Inferior parietal cortex (tissue), 1 donor: ENCODE measurements at regions not wholly inside any gene's neighbourhood (a gene's known extent, or its start where the extent isn't known, plus 50 kb on each side); places are given as distances from the start of the nearest gene placed in this dataset.

Source experiments
- DNase-seq: peaks from one replicate; pipeline ENCODE4 v3.0.0-alpha.2; 2016; ENCODE audit errors: extremely low spot score

DNA sequence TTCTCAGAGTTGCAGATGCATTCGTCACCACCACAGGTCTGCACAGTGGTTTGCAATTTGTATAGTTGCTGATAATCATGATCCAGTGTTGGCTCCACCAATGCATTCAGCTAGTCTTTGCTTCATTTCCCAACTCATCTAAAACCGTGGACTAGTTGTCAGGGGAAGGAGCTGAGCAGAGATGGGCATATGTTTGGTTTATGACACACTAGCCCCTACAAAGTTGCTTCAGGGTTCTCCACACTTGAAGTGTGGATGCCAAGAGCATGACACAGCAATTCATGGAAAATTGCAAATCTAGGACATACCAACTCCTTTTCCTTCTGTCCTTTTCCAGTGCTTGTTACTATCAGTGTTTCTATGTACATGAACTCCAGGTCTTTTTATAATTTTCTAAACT is 168.0 kb downstream of the TNFSF13B start:
- no peak for DNase-seq

DNA sequence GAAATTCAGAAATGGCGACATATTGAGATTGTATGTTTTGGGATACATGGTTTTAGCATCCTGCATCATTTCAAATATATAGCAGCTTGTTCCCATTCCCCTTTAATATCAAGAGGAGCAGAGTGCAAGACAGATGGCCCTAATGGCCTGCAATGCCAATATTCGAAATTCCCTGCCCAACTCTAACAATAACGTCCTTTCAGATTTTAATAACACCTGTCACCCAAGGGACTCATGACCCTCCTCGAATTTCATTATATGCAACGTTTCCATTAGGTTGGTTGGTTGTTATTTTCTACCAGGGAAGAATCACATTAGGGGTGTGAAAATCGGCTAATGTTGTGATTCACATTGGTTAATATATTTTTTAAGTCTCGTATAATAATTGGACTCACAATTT is 170.0 kb downstream of the TNFSF13B start:
- DNase-seq: no peak

DNA sequence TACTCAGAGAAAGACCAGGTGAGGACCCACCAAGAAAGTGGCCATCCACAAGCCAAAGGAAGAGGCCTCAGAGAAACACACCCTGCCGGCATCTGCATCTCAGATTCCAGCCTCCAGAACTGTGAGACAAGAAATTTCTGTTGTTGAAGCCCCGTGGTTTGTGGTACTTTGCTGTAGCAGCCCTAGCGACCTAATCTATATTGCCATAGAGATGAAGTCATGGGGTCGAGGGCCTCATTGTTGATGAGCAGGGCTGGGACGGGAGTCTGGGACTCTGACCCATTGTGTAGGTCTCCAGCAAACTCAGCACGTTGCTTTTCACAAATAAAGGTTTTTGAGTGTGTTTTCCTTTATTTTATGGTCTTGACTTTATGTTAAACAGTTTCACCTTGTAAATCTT is 174.9 kb downstream of the TNFSF13B start:
- no peak for DNase-seq

DNA sequence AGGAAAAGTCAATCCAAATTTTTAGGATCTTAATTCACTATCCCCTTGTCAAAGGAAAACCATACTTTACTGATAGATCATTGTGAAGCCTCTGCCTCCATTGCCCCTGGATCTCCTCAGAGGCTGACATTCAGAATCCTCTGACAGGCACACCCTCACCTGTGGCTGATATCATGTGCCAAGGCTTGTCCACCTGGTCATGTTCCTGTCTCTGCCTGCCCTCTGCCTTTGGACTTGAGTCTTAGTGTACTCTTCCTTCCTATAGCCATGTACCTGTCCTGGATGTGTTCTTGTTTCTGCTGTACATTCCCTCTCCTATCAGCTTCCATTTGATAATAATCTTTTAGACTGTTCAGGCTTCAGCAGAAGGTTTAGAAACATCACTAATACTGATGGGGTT is 179.4 kb downstream of the TNFSF13B start:
- no peak for DNase-seq

DNA sequence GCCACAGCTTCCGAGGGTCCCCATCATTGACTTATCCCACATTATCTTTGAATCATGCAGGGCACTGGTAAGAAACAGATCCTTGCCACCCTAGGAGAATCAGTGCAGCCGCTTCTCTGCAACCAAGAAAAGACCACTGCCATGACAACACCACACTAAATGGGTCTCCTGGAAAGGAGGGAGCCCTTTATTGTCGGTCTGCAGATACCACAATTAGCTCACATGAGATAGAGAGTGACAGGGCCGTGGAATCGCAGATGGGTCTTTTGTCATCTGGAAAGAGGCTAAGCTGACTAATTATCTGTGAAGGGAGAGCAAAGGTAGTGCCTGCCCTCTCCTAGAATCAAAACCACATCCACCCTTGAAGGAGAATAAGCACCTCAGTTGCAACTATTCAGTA is 178.3 kb upstream of the MYO16 start:
- DNase-seq: no peak

DNA sequence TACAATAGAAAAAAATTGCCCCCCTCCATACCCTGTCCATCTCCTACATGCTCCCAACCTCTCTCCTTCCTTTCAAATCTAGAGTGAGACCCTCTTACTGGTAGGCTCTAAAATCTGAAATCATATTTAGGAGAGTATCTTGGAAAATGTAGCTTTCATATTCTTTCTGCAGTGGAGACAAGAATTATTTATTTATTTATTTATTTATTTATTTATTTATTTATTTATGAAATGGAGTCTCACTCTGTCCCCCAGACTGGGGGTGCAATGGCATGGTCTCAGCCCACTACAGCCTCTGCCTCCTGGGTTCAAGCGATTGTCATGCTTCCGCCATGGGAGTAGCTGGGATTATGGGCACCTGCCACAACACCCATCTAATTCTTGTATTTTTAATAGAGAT is 174.1 kb upstream of the MYO16 start:
- DNase-seq: no peak

DNA sequence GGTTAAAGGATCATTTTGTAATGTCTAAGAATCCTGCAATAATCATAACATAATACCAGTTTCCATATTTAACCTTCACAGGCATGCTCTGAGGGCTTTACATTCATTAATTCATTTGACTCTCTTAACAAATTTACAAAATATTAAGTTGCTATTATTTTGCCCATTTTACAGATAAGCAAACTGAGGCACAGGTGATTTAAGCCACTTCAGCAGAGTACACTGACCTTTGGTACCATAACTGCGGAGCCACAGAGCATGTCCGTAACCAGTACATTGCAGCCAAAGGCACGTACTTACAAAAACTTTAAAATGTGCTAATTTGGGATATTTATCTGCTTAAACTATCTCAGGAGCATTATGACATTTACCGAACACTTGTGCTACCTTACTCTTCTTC is 169.4 kb upstream of the MYO16 start:
- DNase-seq: no peak

DNA sequence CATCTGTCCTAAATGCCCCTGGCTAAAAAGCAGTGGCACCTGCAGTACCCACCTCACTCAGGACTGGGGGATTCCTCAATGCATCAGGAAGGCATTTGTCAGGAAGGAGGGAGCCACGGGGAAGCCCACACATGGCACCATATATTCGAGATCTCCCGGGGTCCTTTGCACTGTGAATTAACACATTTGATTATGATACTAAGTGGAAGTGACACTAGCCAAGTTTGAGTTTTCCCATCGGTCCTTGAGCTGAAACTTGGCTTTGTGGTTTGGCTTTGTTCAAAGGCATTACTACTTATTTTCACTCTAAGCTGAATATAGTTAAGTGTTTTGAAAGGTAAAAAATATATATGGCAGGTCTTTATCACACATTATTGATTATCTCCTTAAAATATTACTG is 168.7 kb upstream of the MYO16 start:
- no peak for DNase-seq

DNA sequence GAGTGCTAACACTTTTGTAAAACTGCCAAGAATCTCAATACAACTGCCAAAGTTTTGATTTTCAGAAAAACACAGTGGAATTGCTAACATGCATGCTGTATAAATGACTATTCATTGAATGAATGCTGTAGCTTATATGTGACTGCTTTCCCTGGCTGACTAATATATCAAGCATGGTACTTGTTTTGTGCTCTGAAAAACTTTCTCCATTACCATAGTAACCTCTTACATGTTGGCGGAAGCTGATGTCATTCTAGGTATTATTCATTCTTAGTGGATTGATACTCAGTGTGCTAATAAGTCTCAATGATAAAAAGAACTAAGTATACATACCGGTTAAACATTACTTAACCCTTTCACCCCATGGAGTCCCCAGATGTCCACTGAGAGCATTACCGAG is 166.1 kb upstream of the MYO16 start:
- no peak for DNase-seq

DNA sequence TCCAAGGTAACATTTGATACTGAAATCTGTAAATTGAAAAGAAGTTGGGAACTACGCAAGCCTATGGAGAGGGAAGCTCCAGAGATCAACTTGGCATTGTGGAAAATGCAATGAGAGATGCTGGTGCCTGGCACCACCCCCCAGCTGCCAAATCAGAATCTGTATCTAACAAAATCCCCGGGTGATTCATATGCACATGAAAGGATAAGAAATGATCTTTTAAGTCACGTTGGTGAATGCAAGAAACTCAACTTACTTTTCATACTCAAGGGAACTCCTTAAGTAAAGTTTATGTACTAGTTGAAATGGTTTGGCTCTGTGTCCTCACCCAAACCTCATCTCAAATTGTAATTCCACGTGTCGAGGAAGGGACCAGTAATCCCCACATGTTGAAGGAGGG is 158.5 kb upstream of the MYO16 start:
- no peak for DNase-seq

DNA sequence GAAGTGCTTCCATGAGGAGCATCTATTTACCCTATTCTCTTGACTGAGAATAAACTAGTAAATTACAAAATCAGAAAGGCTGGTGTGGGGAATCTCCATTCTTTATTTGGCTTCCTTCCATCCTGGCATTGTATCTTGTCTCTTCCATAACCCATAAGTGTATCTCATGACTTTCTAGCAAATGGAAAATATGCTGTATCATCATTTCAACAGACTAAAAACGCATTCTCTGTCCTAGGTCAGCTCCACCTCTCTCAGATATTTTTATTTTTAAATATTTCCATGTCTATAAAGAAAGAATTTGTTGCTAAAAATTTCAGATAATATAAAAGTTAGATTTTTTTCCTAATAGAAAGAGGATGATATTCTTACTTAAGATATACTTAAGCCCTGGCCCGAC is 154.2 kb upstream of the MYO16 start:
- DNase-seq: no peak

DNA sequence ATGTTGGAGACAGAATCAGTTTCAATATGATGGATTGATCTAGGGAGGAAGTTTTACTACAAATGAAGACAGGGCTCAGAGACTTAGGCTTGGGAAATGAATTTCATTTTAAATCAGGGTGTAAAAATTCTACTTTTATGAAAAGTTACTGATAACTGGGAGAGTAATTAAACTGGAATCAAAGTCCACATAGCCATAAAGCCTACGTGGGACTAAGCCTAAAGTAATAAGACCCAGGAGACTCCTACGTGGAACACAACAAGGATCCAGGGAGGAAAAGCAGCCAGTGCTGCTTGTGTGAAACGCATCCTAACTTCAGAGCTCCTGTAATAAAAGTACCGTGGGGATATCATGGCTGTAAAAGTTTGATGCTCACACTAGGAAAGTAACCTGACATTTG is 152.0 kb upstream of the MYO16 start:
- no peak for DNase-seq

DNA sequence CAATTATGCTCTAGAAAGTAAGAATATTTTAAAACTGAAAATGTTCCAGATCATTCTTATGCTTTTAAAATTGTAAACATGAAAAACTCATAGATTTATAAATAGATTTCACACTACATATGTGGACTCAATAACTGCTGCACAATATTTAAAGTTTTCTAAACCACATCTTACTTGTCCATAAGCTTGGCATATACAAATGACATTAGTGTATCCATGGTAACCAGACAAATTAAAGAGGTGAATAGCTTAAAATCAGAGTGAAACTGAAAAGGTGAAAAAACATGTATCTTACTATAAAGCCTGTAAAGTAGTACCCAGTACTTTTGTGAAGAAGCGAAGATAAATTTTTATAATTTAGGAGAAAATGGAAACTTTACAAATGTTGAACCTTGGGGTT is 151.2 kb upstream of the MYO16 start:
- DNase-seq: no peak

DNA sequence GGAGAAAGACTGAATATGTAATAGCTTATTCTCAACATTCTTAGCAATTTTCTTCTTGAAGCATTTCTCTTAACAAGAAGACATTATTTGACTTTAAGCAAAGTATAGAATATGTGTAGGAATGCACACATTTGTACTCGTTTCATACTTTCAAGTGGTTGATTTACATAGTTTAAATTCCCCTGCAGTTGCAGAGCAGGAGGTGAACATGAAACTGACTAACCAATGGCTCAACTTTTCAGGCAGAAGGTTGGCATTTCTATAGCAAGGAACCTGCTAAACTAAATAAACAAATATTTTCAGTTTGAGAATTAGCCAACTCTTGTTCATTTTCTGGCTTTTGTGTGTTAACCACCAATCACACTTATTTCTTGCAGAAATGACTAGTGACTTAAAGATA is 145.4 kb upstream of the MYO16 start:
- no peak for DNase-seq

DNA sequence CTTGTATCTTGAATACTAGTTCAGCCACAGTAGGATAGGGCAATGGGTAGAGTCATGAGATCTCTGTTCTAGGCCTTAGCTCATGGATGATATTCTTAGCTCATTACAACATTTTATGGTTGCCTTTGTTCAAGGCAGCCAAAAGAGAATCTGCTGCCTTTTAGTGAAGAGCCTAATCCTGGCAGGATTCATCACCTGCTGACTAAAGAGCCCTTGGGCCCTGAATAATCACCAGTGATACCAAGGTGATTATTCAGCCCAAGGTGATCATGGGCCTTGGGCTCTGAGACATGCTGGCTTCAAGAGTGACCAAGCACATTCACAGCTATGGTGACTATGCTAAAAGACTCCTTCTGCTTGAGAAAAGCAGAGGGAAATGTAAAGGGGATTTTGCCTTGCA is 143.3 kb upstream of the MYO16 start:
- DNase-seq: no peak

DNA sequence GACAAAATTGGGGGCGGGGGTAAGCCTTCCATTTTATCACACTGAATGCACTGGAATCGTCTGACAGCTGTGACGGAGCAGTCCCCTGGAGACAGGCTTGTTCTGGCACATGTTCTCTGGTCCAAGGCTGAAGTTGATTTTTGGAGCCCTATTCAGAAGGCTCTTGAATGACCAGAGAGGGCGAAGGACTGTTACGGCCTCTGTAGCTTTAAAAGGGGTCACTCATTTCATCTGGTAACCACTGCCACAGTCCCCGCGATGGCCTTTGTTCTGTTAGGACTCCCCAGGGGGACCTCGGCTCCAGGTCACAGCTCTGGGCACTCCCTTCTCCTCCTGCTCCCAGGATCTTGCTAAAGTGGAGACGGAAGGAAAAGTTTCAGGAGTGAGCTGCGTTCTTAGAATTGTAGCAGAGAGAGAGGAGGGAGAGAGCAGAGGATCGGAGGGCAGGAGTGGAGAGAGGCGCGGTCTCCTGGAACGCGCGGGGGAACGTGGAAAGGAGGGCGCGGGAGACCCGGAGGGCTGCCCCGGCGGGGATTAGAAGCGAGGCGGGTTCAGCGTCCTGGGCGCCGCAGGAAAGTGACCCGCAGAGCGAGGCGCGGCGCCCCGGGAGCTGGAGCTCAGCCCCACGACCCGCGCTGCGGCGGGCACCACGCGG is 134.3 kb upstream of the MYO16 start:
- DNase-seq: no peak

DNA sequence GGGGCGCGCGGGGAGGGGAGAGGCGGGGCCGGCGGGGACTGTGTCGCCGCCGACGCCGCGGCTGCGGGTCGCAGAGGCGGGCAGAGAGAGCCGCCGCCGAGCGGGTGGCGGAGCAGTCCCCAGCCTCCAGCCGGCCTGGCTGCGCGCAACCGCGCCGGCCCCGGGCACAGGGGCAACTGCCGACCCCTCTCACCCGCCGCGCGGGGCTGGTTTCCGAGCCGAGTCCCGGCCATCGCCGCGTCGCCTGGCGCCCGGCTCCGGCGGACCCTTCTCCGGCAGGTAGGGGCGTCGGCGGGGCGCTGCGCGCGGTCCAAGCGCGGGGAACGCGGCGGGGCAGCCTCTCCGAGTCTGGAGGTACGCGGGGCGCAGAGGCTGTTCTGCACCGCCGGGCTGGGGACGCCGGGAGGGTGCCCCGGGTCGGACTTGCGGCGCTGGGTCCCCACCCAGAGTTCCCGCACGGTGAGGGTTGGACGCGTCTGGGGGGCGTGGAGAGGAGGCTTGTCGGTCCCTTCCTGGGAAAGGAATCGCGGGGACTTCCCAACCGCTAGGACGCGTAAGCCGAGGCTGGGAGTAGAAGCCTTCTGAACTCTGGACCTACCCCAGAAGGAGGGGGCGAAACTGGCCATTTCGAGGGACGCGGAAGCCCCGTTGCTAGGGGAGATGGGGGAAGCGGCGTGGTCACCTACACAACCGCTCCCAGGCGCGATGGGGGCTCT is 133.6 kb upstream of the MYO16 start:
- DNase-seq: no peak

DNA sequence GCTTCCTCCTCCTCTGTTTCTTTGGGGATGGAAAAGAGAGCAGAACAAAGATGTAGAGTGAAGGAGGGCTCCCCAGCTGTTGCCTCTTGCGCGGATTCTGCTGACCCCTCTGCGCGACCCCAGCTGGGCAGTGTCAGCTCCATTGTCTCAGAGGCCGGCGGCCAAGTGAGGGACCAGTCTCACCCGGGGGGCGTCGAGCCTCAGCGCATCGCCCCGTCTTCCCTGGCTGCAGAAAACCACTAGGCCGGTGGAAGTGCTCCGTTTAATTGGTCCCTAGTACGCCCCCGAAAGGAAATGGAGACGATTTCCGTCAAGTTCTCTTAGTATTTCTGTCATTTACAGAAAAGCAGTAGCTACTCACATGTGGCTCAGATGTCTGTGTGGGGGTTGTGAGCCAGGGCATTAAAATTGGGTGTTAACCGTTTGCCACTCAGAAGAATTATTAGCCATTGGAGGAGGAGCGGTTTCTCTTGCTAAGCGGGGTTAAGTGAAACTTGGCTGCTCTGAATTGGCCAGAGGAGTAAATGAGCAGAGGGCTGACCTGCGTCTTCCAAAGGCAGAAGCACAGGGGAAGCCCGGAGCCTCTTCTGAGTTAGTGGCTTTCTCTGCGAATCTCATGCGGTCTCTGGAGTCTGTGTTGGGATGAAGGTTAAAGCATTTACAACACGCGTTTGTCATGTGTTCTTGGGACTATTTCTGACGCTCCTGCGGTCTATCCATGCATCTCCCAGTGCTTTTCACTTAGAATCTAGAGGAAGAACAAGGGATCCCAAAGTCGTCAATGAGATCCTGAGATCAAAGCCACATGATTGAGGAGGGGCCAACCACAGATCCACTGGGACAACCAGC is 132.8 kb upstream of the MYO16 start:
- no peak for DNase-seq

DNA sequence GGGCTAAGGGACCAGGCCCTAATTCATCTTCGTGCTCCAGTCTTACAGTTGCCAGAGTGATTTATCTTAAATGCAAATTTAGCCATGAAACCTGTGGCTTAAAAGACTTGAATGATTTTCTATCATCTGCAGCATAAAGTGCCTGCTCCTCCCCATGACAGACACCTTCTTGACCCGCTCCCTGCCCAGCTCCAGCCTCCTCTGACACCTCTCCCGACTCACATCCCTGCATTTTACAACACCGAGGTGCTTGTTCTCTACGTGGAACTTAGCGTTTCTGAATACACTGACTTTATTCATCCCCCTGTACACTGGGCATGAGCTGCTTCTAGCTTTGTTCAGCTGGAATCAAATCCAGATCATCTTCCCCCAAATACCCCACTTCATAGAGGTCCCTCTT is 128.7 kb upstream of the MYO16 start:
- DNase-seq: no peak

DNA sequence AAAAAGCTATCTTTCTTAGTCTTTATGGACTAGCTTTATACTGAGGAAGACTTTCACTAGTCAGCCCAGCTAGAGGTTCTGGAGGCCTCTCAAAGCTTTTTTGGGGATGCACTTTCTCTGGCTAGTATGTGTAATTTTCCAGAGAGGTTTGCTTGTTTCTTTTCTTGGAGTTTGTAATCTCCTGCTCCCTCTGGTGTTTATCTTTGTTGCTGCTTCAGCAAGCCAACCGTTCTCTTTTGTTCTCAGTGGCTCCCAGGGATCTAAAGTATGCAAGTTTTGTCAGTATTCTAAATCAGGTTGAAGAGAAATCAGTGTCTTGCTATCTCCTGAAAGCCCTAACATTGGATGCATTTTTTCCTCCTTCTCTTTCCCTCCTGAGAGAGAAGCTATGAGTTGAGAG is 121.1 kb upstream of the MYO16 start:
- no peak for DNase-seq

DNA sequence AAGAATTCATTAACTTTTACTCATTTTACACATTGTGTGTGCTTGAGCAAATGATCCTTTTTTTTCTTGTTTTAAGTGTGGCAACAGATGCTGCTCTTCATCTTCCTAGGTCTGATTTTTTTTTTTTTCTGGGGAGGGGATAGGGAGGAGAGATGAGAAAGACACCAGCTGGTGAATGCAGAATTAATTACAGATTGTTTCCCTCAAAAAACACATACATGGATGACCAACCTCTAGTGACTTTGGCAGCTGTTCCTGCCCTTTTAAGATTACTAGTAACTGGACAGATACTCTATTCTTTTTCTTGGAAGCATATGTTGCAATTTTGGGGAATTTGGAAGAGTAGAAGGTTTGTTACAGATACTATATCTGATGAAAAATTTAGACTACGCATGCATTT is 103.6 kb upstream of the MYO16 start:
- DNase-seq: no peak

DNA sequence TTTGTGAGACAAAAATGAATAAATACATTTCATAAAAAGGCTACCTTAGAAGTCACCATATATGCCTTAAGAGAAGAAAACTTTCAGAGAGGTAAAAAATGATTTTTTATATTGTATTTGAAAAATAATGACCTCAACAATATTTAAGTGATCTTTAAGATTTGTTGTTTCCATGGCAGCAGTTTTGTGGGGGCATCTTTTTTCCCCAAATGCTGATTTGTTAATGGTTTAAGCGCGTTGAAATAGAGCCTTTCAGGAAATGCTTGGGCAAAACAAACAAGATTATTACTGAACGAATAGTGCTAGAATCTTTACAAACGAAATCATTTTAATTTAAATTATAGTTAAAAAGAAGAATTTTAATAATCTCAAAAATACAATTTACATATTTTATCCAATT is 103.1 kb upstream of the MYO16 start:
- DNase-seq: no peak

DNA sequence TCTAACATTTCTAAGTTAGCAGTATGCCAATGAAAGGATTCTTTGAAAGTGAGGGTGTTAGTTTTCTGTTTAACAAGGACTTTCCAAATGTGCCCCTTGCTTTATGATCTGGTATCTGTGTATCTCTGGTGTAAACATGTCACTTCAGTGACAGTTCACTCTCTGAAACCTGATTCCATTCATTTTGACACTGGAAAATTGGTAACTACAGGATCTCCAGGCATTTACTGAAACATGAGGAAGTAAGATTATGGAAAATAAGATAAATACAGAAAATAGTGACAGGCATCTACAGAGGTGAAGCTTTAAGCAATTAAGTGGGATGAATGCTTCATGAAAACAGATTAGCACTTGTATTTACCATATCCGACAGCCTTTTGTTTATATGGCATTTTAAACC is 101.6 kb upstream of the MYO16 start:
- DNase-seq: no peak
